Activated CD4-positive, alpha-beta memory T cell treated with anti-CD3 and anti-CD28 coated beads, Interleukin-2, amount 10 ng/mL, durations not matched to agents 7 days and 5 days (primary cell): ENCODE measurements at regions not wholly inside any gene's neighbourhood (a gene's known extent, or its start where the extent isn't known, plus 50 kb on each side); places are given as distances from the start of the nearest gene placed in this dataset.

Experiments
- CTCF ChIA-PET: fragments of 350-600 bp; sonication (Branson Sonifier 250); formaldehyde crosslinking; loops from one replicate; lab custom pipeline; 2021; ENCODE audit warnings: antibody characterized with exemption, inconsistent platforms; lab: Charles Lee
- POLR2A ChIA-PET: fragments of 350-600 bp; sonication (Branson Sonifier 250); formaldehyde crosslinking; loops from one replicate; lab custom pipeline; 2021; ENCODE audit warnings: antibody characterized with exemption; lab: Charles Lee
- DNase-seq: peaks from one replicate; pipeline ENCODE4 v3.0.0-alpha.2; 2020
- H3K27ac Mint-ChIP-seq: one replicate; pipeline ENCODE4 v1.8.0; 2021; ENCODE audit warnings: mild to moderate bottlenecking, mixed read lengths
- H3K27me3 Mint-ChIP-seq: one replicate; pipeline ENCODE4 v1.8.0; 2021; ENCODE audit warnings: mixed read lengths
- H3K36me3 Mint-ChIP-seq: one replicate; pipeline ENCODE4 v1.8.0; 2021; ENCODE audit warnings: low read depth, mixed read lengths
- H3K4me1 Mint-ChIP-seq: one replicate; pipeline ENCODE4 v1.8.0; 2021; ENCODE audit warnings: mixed read lengths
- H3K4me3 Mint-ChIP-seq: one replicate; pipeline ENCODE4 v1.8.0; 2021; ENCODE audit warnings: mild to moderate bottlenecking, mixed read lengths
- H3K9me3 Mint-ChIP-seq: one replicate; pipeline ENCODE4 v1.8.0; 2021; ENCODE audit warnings: mixed read lengths

GRCh38 chr3:189493271-189493670 lies 137.9 kb upstream of the TP63 start:
- CTCF ChIA-PET, result no interaction called here
- DNase-seq, result no peak
- H3K27me3 Mint-ChIP-seq, result no peaks in the 10 kb centered on the region
- H3K36me3 Mint-ChIP-seq, result no peaks in the 10 kb centered on the region
- POLR2A ChIA-PET, result no interaction called here
- H3K4me3 Mint-ChIP-seq, result no peak overlapping the region
- no peaks in the 10 kb centered on the region for H3K4me1 Mint-ChIP-seq
- H3K27ac Mint-ChIP-seq, result no peak overlapping the region
- no peaks in the 10 kb centered on the region for H3K9me3 Mint-ChIP-seq

DNA sequence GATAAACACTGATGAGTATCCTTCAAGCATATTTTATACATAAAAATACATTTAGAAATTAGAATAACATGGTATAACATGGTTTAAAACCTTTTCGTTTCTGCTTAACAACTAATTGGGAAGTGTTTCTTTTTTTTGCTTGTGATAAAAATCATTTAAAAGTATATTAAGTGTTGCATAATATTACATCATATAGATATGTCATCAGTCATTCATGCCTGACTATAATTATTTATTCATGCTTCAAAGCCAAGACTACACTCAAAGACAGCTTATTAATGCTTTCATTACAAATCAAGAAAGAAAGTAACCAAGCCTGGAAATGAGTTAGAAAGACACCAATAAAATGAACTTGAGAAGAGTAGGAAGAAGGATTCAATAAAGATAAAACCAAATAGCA lies 136.6 kb upstream of the TP63 start:
- H3K27ac Mint-ChIP-seq, result no peak overlapping the region
- H3K9me3 Mint-ChIP-seq, result no peaks in the 10 kb centered on the region
- ChIA-PET POLR2A (interaction anchor here (0.6 kb wide), 1 partner anchor 802 kb away, joined by 3 read pairs; no protein-coding TSS in a partner anchor), CTCF (no interaction called here)
- no peak for DNase-seq
- H3K27me3 Mint-ChIP-seq, result no peaks in the 10 kb centered on the region
- H3K36me3 Mint-ChIP-seq, result no peaks in the 10 kb centered on the region
- no peaks in the 10 kb centered on the region for H3K4me1 Mint-ChIP-seq
- H3K4me3 Mint-ChIP-seq, result no peak overlapping the region

GRCh38 chr3:189496375-189497138 lies 134.6 kb upstream of the TP63 start:
- CTCF ChIA-PET, result no interaction called here
- H3K36me3 Mint-ChIP-seq, result no peaks in the 10 kb centered on the region

GRCh38 chr3:189498995-189499704 lies 132.0 kb upstream of the TP63 start:
- no peak overlapping the region for H3K4me3 Mint-ChIP-seq
- H3K27ac Mint-ChIP-seq, result no peak overlapping the region
- DNase-seq, result no peak
- peaks cover 11% of the 10 kb centered on the region for H3K9me3 Mint-ChIP-seq
- H3K36me3 Mint-ChIP-seq, result no peaks in the 10 kb centered on the region
- POLR2A ChIA-PET, result interaction anchor here (1.2 kb wide), 1 partner anchor 211 kb away, joined by 3 read pairs; no protein-coding TSS in a partner anchor
- CTCF ChIA-PET, result no interaction called here
- no peaks in the 10 kb centered on the region for H3K27me3 Mint-ChIP-seq
- peaks cover 20% of the 10 kb centered on the region for H3K4me1 Mint-ChIP-seq

More at GRCh38 chr3:189496375-189497138, 134.6 kb upstream of the TP63 start:
- Mint-ChIP-seq H3K4me3 (no peak overlapping the region), H3K27ac (no peak overlapping the region), H3K27me3 (no peaks in the 10 kb centered on the region), H3K9me3 (peaks cover 6% of the 10 kb centered on the region), H3K4me1 (peaks cover 4% of the 10 kb centered on the region)
- POLR2A ChIA-PET, result no interaction called here
- DNase-seq, result no peak

GRCh38 chr3:189500299-189500698 lies 130.9 kb upstream of the TP63 start:
- ChIA-PET POLR2A (no interaction called here), CTCF (no interaction called here)
- Mint-ChIP-seq H3K9me3 (peaks cover 11% of the 10 kb centered on the region), H3K4me1 (peaks cover 22% of the 10 kb centered on the region), H3K27me3 (no peaks in the 10 kb centered on the region), H3K4me3 (no peak overlapping the region), H3K36me3 (no peaks in the 10 kb centered on the region), H3K27ac (no peak overlapping the region)
- no peak for DNase-seq

GRCh38 chr3:189500798-189501495 lies 130.2 kb upstream of the TP63 start:
- Mint-ChIP-seq H3K4me3 (no peak overlapping the region), H3K27me3 (no peaks in the 10 kb centered on the region), H3K36me3 (no peaks in the 10 kb centered on the region), H3K9me3 (peaks cover 11% of the 10 kb centered on the region), H3K27ac (no peak overlapping the region), H3K4me1 (peaks cover 22% of the 10 kb centered on the region)
- ChIA-PET CTCF (no interaction called here), POLR2A (no interaction called here)
- DNase-seq, result no peak

DNA sequence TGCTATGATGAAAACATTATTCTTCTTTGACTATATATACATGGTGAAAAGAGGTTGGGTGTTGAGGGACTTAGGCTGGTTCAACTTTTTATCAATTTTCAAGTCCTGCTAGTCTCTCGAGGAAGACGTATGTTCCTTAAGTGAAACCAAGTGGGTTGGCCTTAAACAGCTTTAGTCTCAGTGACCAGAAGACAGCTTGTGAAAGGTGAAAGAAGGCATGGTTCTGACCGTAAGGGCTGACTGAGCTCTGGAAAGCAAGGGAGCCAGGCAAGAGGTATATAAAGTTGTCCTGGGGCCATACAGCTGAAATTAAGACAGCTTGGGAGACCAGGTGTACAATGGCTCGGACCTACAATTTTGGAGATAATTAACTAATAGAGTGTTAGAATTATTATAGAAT lies 128.9 kb upstream of the TP63 start:
- peaks cover 11% of the 10 kb centered on the region for H3K9me3 Mint-ChIP-seq
- peaks cover 22% of the 10 kb centered on the region for H3K4me1 Mint-ChIP-seq
- H3K27ac Mint-ChIP-seq, result no peak overlapping the region
- DNase-seq, result no peak
- POLR2A ChIA-PET, result no interaction called here
- H3K27me3 Mint-ChIP-seq, result no peaks in the 10 kb centered on the region
- H3K36me3 Mint-ChIP-seq, result no peaks in the 10 kb centered on the region
- H3K4me3 Mint-ChIP-seq, result no peak overlapping the region
- CTCF ChIA-PET, result interaction anchor here (1.1 kb wide), 1 partner anchor 230 kb away, joined by 3 read pairs; no protein-coding TSS in a partner anchor

DNA sequence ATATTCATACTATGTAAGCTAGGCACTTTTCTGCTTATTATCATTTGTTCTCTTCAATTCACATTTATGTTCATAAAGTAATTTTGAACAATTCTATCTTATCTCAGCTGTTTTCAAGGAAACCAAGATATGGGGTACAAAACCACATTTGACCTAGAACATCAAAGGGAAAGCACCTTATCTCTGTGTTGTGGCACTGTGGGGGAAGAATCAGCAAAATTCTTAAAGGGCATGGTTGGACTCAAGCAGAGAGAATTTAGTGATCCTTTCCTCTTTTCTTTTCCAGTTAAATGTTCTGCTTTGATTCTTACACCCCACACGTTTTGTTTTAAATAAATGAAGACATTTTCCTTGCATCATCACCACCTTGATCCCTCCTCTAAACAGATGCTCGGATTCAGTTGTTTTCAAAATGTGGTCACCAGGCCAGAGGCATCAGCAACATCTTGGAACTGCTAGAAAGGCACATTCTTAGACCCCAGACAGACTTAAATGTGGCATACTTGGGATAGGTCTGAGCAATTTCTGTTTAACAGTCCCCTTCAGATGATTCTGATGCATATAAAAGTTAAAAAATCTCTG lies 128.4 kb upstream of the TP63 start:
- Mint-ChIP-seq H3K27ac (no peak overlapping the region), H3K4me1 (peaks cover 22% of the 10 kb centered on the region), H3K27me3 (no peaks in the 10 kb centered on the region), H3K36me3 (no peaks in the 10 kb centered on the region), H3K4me3 (no peak overlapping the region), H3K9me3 (peaks cover 11% of the 10 kb centered on the region)
- POLR2A ChIA-PET, result no interaction called here
- CTCF ChIA-PET, result interaction anchor here (1.1 kb wide), 1 partner anchor 230 kb away, joined by 3 read pairs; no protein-coding TSS in a partner anchor
- no peak for DNase-seq

GRCh38 chr3:189507856-189508255 lies 123.3 kb upstream of the TP63 start:
- no peak for DNase-seq
- Mint-ChIP-seq H3K36me3 (no peaks in the 10 kb centered on the region), H3K4me1 (peaks cover 8% of the 10 kb centered on the region), H3K9me3 (peaks cover 3% of the 10 kb centered on the region), H3K27ac (no peak overlapping the region), H3K4me3 (no peak overlapping the region), H3K27me3 (no peaks in the 10 kb centered on the region)
- ChIA-PET POLR2A (no interaction called here), CTCF (no interaction called here)

DNA sequence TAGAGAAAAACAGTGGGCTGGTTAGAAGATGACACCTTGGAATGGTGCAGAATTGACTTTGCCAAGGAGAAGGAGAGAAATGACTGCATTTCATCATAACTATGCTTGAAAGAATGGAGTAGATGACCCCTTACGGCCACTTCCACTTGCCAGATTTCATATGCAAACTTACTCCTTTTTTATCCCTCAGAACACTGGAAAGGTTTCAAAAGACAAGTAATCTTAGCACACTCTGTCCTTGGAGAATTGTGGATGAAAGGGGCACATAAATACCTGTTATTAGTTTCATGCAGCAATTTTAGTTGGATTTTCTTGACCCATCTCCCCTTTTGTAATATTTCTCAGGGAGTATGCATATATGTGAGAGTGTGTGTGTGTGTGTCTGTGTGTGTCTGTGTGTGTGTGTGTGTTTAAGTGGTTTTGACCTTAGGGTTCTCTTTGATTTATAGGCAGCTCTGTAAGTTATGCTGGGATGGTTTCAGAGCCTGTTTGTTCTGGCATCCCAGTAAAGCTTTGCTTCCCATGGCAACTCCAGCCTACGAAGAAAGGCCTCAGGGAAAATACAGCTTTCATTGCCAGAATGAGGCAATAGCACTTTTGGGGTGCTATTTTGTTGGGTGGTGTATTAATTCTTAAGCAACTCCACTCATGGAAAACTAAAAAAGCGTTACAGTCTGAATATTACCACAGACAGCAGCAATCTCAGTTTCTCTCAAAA lies 122.2 kb upstream of the TP63 start:
- POLR2A ChIA-PET, result no interaction called here
- no peaks in the 10 kb centered on the region for H3K36me3 Mint-ChIP-seq

GRCh38 chr3:189512039-189512438 lies 119.2 kb upstream of the TP63 start:
- Mint-ChIP-seq H3K4me1 (no peaks in the 10 kb centered on the region), H3K27me3 (no peaks in the 10 kb centered on the region), H3K4me3 (no peak overlapping the region), H3K9me3 (peaks cover 5% of the 10 kb centered on the region), H3K27ac (no peak overlapping the region), H3K36me3 (peaks cover 2% of the 10 kb centered on the region)
- CTCF ChIA-PET, result interaction anchor here (0.6 kb wide), 1 partner anchor 413 kb away, joined by 3 read pairs; no protein-coding TSS in a partner anchor
- POLR2A ChIA-PET, result no interaction called here
- DNase-seq, result no peak

More for the DNA sequence above, 122.2 kb upstream of the TP63 start:
- Mint-ChIP-seq H3K27me3 (no peaks in the 10 kb centered on the region), H3K4me3 (no peak overlapping the region), H3K9me3 (peaks cover 1% of the 10 kb centered on the region), H3K4me1 (peaks cover 3% of the 10 kb centered on the region), H3K27ac (no peak overlapping the region)
- DNase-seq, result no peak
- CTCF ChIA-PET, result no interaction called here

DNA sequence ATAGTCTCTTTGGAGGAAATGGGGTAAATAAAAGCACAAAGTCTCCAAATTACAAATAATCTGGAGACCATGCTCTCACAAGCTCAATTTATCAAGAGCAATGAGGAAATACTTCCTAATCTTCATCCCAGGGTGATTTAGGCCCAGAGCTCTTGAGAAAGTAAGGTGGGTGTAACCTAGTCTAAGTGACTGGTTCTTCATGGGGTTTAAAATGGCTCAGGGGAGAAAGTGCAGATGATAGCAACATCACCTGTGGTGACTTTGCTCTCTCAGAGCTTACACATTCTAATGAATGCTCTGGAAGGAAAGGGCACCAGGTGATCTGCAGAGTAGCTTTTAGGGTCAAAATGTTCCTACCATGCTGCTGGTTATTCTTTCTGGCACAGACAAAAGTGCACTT lies 118.4 kb upstream of the TP63 start:
- Mint-ChIP-seq H3K4me1 (no peaks in the 10 kb centered on the region), H3K4me3 (no peak overlapping the region), H3K36me3 (peaks cover 2% of the 10 kb centered on the region), H3K27me3 (no peaks in the 10 kb centered on the region), H3K27ac (no peak overlapping the region), H3K9me3 (peaks cover 5% of the 10 kb centered on the region)
- ChIA-PET CTCF (no interaction called here), POLR2A (no interaction called here)
- DNase-seq, result no peak
